Mucosa of descending colon (tissue), 3 donors: ENCODE measurements at regions not wholly inside any gene's neighbourhood (a gene's known extent, or its start where the extent isn't known, plus 50 kb on each side); places are given as distances from the start of the nearest gene placed in this dataset.

Experiments
- ATAC-seq: fragments of 200-7000 bp; cut with Tn5 transposase; one replicate; pipeline ENCODE4 v1.9.1; 2020; ENCODE audit warnings: mild to moderate bottlenecking, moderate library complexity
- DNase-seq, 3 donors: peaks; one replicate each; pipeline ENCODE4 v3.0.0-alpha.2; 2020
- H3K36me3 ChIP-seq: fragments of 200-600 bp; one replicate; pipeline ENCODE4 v1.8.0; 2021; ENCODE audit warnings: low read depth, mild to moderate bottlenecking
- H3K4me1 ChIP-seq: fragments of 200-600 bp; one replicate; pipeline ENCODE4 v1.8.0; 2021; ENCODE audit warnings: low read depth, mild to moderate bottlenecking
- H3K4me3 ChIP-seq: fragments of 200-600 bp; one replicate; pipeline ENCODE4 v1.8.0; 2021; ENCODE audit warnings: mild to moderate bottlenecking
- H3K9me3 ChIP-seq: fragments of 200-600 bp; one replicate; pipeline ENCODE4 v1.8.0; 2021; ENCODE audit warnings: mild to moderate bottlenecking
- CTCF ChIP-seq: fragments of 200-600 bp; IDR thresholded peaks from one replicate; pipeline ENCODE4 v1.8.0; 2022; ENCODE audit warnings: antibody characterized with exemption, mild to moderate bottlenecking
- intact Hi-C, 2 donors: fragments of 100-400 bp; cut with DNase I in 1 of 2; cut with micrococcal nuclease in 1 of 2; formaldehyde crosslinking; loops; one replicate each; pipeline versions ENCODE4 v1.11.0 to v1.11.1; 2022; cut with DNase I, micrococcal nuclease
- donor health status: DM: no; HTN: no; CAD: no; lungs with moderate emphysema.
- donor health status: DM: no; HTN: no; CAD: no.
- donor health status: DM: no; HTN: yes; CAD: no.

- Histone ChIP-seq H3K4me1 (no peaks in the 10 kb centered on the region), H3K36me3 (no peaks in the 10 kb centered on the region), H3K9me3 (no peaks in the 10 kb centered on the region), H3K4me3 (no peak overlapping the region)
- TF ChIP-seq CTCF: no peak
- DNase-seq (no peak), ATAC-seq (no peak)
- intact Hi-C loops: no loop called here
Measured at GRCh38 chr9:115606838-115607237, 488.9 kb upstream of the TNC start.

DNA sequence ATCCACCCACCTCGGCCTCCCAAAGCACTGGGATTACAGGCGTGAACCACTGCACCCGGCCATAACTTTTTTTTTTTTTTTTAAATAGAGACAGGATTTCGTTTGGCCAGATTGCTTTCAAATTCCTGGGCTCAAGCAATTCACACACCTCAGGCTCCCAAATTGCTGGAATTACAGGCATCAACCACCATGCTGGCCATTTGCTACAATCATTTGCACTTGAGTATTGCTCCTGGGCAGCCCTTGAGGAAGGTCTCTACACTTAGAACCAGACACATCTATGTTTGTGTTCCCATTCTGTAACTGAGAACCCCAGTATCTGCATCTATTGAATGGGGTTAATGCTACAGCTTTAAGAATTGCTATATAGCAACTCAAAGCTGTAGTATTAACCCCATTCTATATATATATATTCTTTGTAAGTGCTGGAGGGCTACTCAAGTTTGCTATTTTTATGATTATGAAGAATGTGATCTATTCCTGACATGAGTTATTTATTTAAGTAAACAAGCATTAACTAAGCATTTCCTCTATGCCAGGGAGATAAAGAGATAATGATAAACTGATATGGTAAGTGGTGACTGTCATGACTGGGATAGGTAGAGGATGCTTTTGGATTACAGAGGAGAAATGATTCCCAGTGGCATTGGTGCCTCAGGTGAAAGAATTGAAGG is 496.5 kb upstream of the TNC start:
- intact Hi-C loops: no loop called here
- Histone ChIP-seq H3K4me1 (no peaks in the 10 kb centered on the region), H3K4me3 (no peak overlapping the region), H3K9me3 (no peaks in the 10 kb centered on the region), H3K36me3 (no peaks in the 10 kb centered on the region)
- TF ChIP-seq CTCF: no peak
- DNase-seq (no peak), ATAC-seq (no peak)

DNA sequence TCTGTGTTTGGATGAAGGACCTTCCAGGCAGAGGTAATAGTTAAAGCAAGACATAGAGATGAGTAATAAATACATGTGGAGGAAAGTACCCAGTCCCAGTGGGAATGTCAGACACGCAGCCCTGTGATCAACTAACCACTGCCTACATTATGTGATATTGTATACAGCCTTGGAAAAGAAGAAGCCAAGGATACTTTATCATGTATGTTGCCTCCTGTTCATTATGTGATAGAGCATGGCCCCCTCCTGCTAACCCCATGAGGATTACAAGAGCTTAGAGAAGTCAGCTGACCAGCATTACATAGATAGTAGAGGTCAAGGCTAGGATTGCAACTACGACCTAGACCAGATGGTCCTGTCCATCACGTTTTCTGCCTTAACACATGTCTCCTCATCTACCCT is 497.0 kb upstream of the TNC start:
- intact Hi-C loops: no loop called here

DNA sequence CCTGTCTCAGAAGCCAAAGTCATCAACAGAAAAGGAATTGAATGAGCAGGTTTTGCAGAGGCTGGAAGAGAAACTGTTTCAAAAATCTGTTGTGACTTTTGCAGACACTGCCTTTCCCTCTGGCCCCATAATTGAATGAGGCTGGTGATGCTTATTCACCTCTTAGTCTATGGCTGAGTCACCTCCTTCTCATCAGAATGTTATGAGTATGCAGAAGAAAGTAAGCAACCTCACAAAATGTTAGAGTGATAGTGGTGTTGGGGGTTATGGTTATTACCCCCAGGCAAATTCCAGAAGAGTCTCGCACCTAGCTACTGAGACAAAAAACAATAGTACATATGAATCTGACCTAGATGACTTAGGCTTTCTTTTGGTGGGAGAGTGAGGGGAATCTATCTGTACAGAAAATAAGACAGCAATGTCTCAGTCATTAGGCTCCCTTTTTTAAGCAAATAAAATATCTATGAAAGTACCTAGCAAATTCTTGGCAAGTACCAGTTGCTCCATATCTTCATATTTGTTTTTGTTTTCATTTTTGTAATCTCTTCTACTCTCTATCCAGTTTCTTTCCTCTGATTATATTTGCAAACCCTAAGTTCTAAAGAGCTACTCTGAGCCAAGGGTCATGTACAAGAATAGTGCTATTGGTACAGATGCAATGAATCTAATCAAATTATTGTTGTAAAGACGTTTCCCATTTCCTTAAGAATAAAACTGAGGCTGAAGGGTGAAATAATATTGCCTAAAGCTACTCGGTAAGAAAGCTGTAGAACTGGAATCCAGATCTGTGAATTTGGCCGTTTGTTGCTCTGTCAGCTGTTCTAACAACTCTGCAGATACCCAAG is 498.1 kb upstream of the TNC start:
- no peaks in the 10 kb centered on the region for H3K9me3 ChIP-seq
- H3K4me1 ChIP-seq: no peaks in the 10 kb centered on the region
- no peak for TF ChIP-seq CTCF
- DNase-seq (no peak), ATAC-seq (no peak)
- H3K4me3 ChIP-seq: no peak overlapping the region
- intact Hi-C loops: no loop called here
- no peaks in the 10 kb centered on the region for H3K36me3 ChIP-seq

More for the DNA sequence above, 497.0 kb upstream of the TNC start:
- H3K9me3 ChIP-seq: no peaks in the 10 kb centered on the region
- H3K4me3 ChIP-seq: no peak overlapping the region
- DNase-seq (no peak), ATAC-seq (no peak)
- H3K4me1 ChIP-seq: no peaks in the 10 kb centered on the region
- no peaks in the 10 kb centered on the region for H3K36me3 ChIP-seq
- no peak for TF ChIP-seq CTCF

- DNase-seq: no peak
- no peak for TF ChIP-seq CTCF
- H3K4me1 ChIP-seq: no peaks in the 10 kb centered on the region
Measured at GRCh38 chr9:115616666-115617239, 498.8 kb upstream of the TNC start.

More at GRCh38 chr9:115616666-115617239, 498.8 kb upstream of the TNC start:
- ATAC-seq: no peak
- no peaks in the 10 kb centered on the region for H3K36me3 ChIP-seq
- intact Hi-C loops: no loop called here
- H3K9me3 ChIP-seq: no peaks in the 10 kb centered on the region
- H3K4me3 ChIP-seq: no peak overlapping the region
